Panc1 (cell line): ENCODE measurements at regions not wholly inside any gene's neighbourhood (a gene's known extent, or its start where the extent isn't known, plus 50 kb on each side); places are given as distances from the start of the nearest gene placed in this dataset.

Source experiments
- ATAC-seq: fragments of 200-7000 bp; cut with Tn5 transposase; 2 replicates; pipeline ENCODE4 v1.9.1; 2020; ENCODE audit warnings: mild to moderate bottlenecking, moderate library complexity
- BruUV-seq: library from RNA; stranded (reverse); fragments of 400-500 nt; replicated peaks from 2 replicates; lab custom pipeline; 2021; lab: Mats Ljungman, UMichigan
- CTCF ChIA-PET: fragments of 300-600 bp; sonication (Branson Sonifier 250); formaldehyde crosslinking; loops from one replicate; lab custom pipeline; 2022; ENCODE audit warnings: antibody characterized with exemption; lab: Charles Lee
- POLR2A ChIA-PET: fragments of 300-600 bp; sonication (Branson Sonifier 250); formaldehyde crosslinking; loops from one replicate; lab custom pipeline; 2022; ENCODE audit warnings: antibody characterized with exemption; lab: Charles Lee
- DNase-seq: peaks from one replicate; pipeline ENCODE4 v3.0.0-alpha.2; 2010; ENCODE audit warnings: low read depth, low spot score
- H3K27ac ChIP-seq: 2 replicates; pipeline ENCODE4 v1.5.1; 2011; ENCODE audit warnings: mild to moderate bottlenecking, low read length, inconsistent platforms
- H3K27me3 ChIP-seq: fragments of 200-500 bp; sonication (Bioruptor generic); 2 replicates; pipeline ENCODE4 v1.6.0; 2014; ENCODE audit warnings: low read length, inconsistent platforms; ENCODE audit not compliant: control insufficient read depth, insufficient read depth
- H3K36me3 ChIP-seq: fragments of 200-500 bp; sonication (Bioruptor generic); 2 replicates; pipeline ENCODE4 v1.5.1; 2014; ENCODE audit warnings: inconsistent platforms, mild to moderate bottlenecking, low read length, moderate library complexity; ENCODE audit not compliant: control insufficient read depth, insufficient read depth
- H3K4me1 ChIP-seq: 2 replicates; pipeline ENCODE4 v1.5.1; 2011; ENCODE audit warnings: inconsistent platforms, mild to moderate bottlenecking, low read length, moderate library complexity; ENCODE audit not compliant: control insufficient read depth, insufficient read depth
- H3K4me3 ChIP-seq, 2 experiments: 2 replicates each; pipeline ENCODE4 v1.5.1; 2011 to 2012; ENCODE audit warnings: low read depth in 2 of 2, low read length in 2 of 2, mild to moderate bottlenecking in 2 of 2, inconsistent platforms in 1 of 2, moderate library complexity in 1 of 2
- H3K9me3 ChIP-seq: fragments of 200-500 bp; sonication (Bioruptor generic); 2 replicates; pipeline ENCODE4 v1.5.1; 2014; ENCODE audit warnings: low read depth, mild to moderate bottlenecking, inconsistent platforms, low read length, moderate library complexity; ENCODE audit not compliant: control insufficient read depth, insufficient read depth
- POLR2AphosphoS5 ChIP-seq: IDR thresholded peaks from 2 replicates; pipeline ENCODE4 v1.6.1; 2012; ENCODE audit warnings: mild to moderate bottlenecking, low read depth, low read length, moderate library complexity
- REST ChIP-seq, 2 experiments: IDR thresholded peaks; 2 replicates each; pipeline ENCODE4 v1.6.1; 2011 to 2012; ENCODE audit warnings: low read depth in 2 of 2, control low read depth in 1 of 2, low read length in 1 of 2, mild to moderate bottlenecking in 1 of 2, moderate library complexity in 1 of 2; ENCODE audit not compliant: insufficient read depth in 1 of 2
- SIN3A ChIP-seq: IDR thresholded peaks from 2 replicates; pipeline ENCODE4 v1.6.1; 2012; ENCODE audit warnings: low read depth, mild to moderate bottlenecking, low read length, moderate library complexity, borderline replicate concordance; ENCODE audit not compliant: insufficient read depth
- TCF7L2 ChIP-seq: IDR thresholded peaks from 2 replicates; pipeline ENCODE4 v1.6.1; 2011; ENCODE audit warnings: mild to moderate bottlenecking, low read depth, low read length, inconsistent platforms
- in situ Hi-C: cut with HindIII; loops from 2 replicates; pipeline ENCODE4 v1.10.0; 2016; ENCODE audit warnings: low sequenced_read_pairs, low pct_unique_long_range_greater_than_20kb
- intact Hi-C: fragments of 100-400 bp; cut with micrococcal nuclease; formaldehyde crosslinking; loops from one replicate; pipeline ENCODE4 v1.10.0; 2022; ENCODE audit not compliant: unreplicated experiment
- TF ChIP-seq, protein P1 (sequence below): fragments of 450-650 bp; IDR thresholded peaks from 2 replicates; pipeline ENCODE4 v1.5.1; 2017; ENCODE audit warnings: mild to moderate bottlenecking

GRCh38 chr21:14602382-14602958 is 56.4 kb upstream of the SAMSN1 start:
- H3K9me3 ChIP-seq = no peaks in the 10 kb centered on the region
- no peak overlapping the region for H3K27ac ChIP-seq
- H3K36me3 ChIP-seq = no peaks in the 10 kb centered on the region
- intact Hi-C loops = no loop called here
- DNase-seq = no peak
- H3K4me3 ChIP-seq = 0 out of 4 replicates have a peak overlapping the region, but pooled peaks of 1 of the 2 experiments have one; percentile 8
- POLR2A ChIA-PET = no interaction called here
- no peaks in the 10 kb centered on the region for H3K4me1 ChIP-seq
- in situ Hi-C loops = no loop called here
- no peak for ATAC-seq
- no peaks in the 10 kb centered on the region for H3K27me3 ChIP-seq
- CTCF ChIA-PET = no interaction called here
- BruUV-seq = no TSS peak
- TF ChIP-seq SIN3A = no peak
- no peak for TF ChIP-seq REST (IDR thresholded peaks at IDR 0.05; ENCODE audit: insufficient read depth in 1 of 2, low read depth in 2 of 2, low read length in 1 of 2)
- TF ChIP-seq, protein P1, sequence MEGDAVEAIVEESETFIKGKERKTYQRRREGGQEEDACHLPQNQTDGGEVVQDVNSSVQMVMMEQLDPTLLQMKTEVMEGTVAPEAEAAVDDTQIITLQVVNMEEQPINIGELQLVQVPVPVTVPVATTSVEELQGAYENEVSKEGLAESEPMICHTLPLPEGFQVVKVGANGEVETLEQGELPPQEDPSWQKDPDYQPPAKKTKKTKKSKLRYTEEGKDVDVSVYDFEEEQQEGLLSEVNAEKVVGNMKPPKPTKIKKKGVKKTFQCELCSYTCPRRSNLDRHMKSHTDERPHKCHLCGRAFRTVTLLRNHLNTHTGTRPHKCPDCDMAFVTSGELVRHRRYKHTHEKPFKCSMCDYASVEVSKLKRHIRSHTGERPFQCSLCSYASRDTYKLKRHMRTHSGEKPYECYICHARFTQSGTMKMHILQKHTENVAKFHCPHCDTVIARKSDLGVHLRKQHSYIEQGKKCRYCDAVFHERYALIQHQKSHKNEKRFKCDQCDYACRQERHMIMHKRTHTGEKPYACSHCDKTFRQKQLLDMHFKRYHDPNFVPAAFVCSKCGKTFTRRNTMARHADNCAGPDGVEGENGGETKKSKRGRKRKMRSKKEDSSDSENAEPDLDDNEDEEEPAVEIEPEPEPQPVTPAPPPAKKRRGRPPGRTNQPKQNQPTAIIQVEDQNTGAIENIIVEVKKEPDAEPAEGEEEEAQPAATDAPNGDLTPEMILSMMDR = no peak
- no peak for TF ChIP-seq POLR2AphosphoS5
- no peak for TF ChIP-seq TCF7L2

DNA sequence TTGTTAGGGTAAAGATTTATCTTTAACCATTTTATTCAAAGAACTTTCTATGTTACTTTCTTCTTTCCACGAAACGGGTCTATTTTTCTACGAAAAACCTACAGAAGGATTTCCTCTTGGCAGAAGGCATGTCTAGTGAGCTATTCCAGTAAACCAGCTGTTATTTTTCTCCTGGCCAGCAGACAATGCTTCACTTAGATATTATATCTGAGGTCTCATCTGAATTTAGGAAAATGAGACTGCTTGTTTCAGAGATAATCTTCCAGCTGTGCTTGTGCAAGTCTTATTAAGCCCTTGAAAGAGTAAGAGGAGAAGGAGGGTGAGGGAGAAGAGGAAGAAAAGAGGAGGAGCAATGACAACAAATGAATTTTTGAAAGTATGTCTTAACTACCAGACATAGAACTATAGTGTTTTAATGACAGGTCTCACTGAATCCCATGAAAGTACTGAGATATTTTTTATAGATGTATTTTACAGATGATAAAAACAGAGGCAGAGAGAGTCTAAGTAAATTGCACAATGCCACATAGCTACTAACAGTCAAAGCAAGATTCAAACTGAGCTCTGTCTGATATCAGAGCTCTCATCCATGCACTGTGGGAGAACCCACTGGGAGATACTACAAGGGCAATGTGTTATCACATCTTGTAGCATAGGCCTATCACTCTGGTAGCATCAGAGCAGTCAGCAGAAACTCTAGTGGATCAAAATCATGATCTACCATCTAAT is 54.6 kb upstream of the SAMSN1 start:
- no peaks in the 10 kb centered on the region for H3K9me3 ChIP-seq
- H3K4me3 ChIP-seq = no peak overlapping the region
- POLR2A ChIA-PET = no interaction called here
- H3K27ac ChIP-seq = no peak overlapping the region
- TF ChIP-seq SIN3A = no peak
- no peak for TF ChIP-seq REST (IDR thresholded peaks at IDR 0.05; ENCODE audit: insufficient read depth in 1 of 2, low read depth in 2 of 2, low read length in 1 of 2)
- TF ChIP-seq POLR2AphosphoS5 = no peak
- TF ChIP-seq, protein P1 = no peak
- no peak for TF ChIP-seq TCF7L2
- CTCF ChIA-PET = no interaction called here
- ATAC-seq (no peak), DNase-seq (no peak)
- no peaks in the 10 kb centered on the region for H3K27me3 ChIP-seq
- BruUV-seq = no TSS peak
- no peaks in the 10 kb centered on the region for H3K4me1 ChIP-seq
- in situ Hi-C loops (no loop called here), intact Hi-C loops (no loop called here)
- no peaks in the 10 kb centered on the region for H3K36me3 ChIP-seq
